GM12878 (cell line): ENCODE measurements at regions not wholly inside any gene's neighbourhood (a gene's known extent, or its start where the extent isn't known, plus 50 kb on each side); places are given as distances from the start of the nearest gene placed in this dataset.

Experiments used
- EZH2 ChIP-seq: IDR thresholded peaks from 2 replicates; pipeline ENCODE4 v1.6.1; 2012; ENCODE audit warnings: low read depth, mild to moderate bottlenecking, control low read depth, inconsistent platforms, low read length, borderline replicate concordance; ENCODE audit not compliant: control insufficient read depth
- PBX3 ChIP-seq: IDR thresholded peaks from 2 replicates; pipeline ENCODE4 v1.6.1; 2011; ENCODE audit warnings: mild to moderate bottlenecking, low read depth, low read length, moderate library complexity; ENCODE audit not compliant: insufficient replicate concordance
- SREBF2 ChIP-seq: IDR thresholded peaks from 2 replicates; pipeline ENCODE4 v1.6.1; 2012; ENCODE audit warnings: mild to moderate bottlenecking, low read length

DNA sequence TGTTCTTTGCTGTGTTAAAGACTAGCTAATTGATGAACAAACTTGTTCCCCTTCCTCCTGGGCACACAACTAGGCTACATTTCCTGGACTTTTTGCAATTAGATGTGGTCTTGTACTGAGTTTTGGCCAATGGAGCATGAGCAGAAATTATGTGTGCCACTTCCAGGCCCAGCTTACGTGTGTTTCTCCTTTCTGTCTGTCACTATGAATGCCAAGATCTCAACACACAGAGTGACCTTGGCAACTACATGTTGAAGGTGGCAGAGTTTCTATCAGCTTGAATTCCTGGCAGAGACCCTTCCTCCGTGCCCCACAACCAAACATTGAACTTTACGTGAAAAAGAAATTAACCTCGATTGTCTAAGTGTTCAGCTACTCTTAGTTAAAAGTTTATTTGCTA, 81.7 kb upstream of the PIAS1 start:
- TF ChIP-seq EZH2 (no peak), PBX3 (no peak), SREBF2 (no peak)
